ENCODE measurements at regions not wholly inside any gene's neighbourhood (a gene's known extent, or its start where the extent isn't known, plus 50 kb on each side); places are given as distances from the start of the nearest gene placed in this dataset.

- H3K36me3 Mint-ChIP-seq (ENCODE audit: unreplicated experiment), result no peaks in the 10 kb centered on the region
- no peak overlapping the region for H3K27ac Mint-ChIP-seq (ENCODE audit: unreplicated experiment)
- H3K27me3 Mint-ChIP-seq (ENCODE audit: unreplicated experiment), result no peaks in the 10 kb centered on the region
- no peak for DNase-seq
- TF ChIP-seq CTCF (IDR thresholded peaks at IDR 0.05; ENCODE audit: partially characterized antibody, unreplicated experiment), result no peak
- H3K4me3 Mint-ChIP-seq (ENCODE audit: unreplicated experiment), result no peak overlapping the region
- no peaks in the 10 kb centered on the region for H3K9me3 Mint-ChIP-seq (ENCODE audit: unreplicated experiment)
- no peaks in the 10 kb centered on the region for H3K4me1 Mint-ChIP-seq (ENCODE audit: low read depth, unreplicated experiment)
Observed at GRCh38 chr5:84480873-84481637, 96.4 kb upstream of the EDIL3 start.

- no peak for TF ChIP-seq CTCF (IDR thresholded peaks at IDR 0.05; ENCODE audit: partially characterized antibody, unreplicated experiment)
- no peaks in the 10 kb centered on the region for H3K36me3 Mint-ChIP-seq (ENCODE audit: unreplicated experiment)
- no peaks in the 10 kb centered on the region for H3K27me3 Mint-ChIP-seq (ENCODE audit: unreplicated experiment)
- no peaks in the 10 kb centered on the region for H3K4me1 Mint-ChIP-seq (ENCODE audit: low read depth, unreplicated experiment)
- DNase-seq, result no peak
- H3K9me3 Mint-ChIP-seq (ENCODE audit: unreplicated experiment), result no peaks in the 10 kb centered on the region
- H3K4me3 Mint-ChIP-seq (ENCODE audit: unreplicated experiment), result no peak overlapping the region
- H3K27ac Mint-ChIP-seq (ENCODE audit: unreplicated experiment), result no peak overlapping the region
Observed at GRCh38 chr5:84478603-84479002, 93.9 kb upstream of the EDIL3 start.

- H3K4me3 Mint-ChIP-seq (ENCODE audit: unreplicated experiment), result no peak overlapping the region
- no peaks in the 10 kb centered on the region for H3K27me3 Mint-ChIP-seq (ENCODE audit: unreplicated experiment)
- no peaks in the 10 kb centered on the region for H3K4me1 Mint-ChIP-seq (ENCODE audit: low read depth, unreplicated experiment)
- no peak overlapping the region for H3K27ac Mint-ChIP-seq (ENCODE audit: unreplicated experiment)
- TF ChIP-seq CTCF (IDR thresholded peaks at IDR 0.05; ENCODE audit: partially characterized antibody, unreplicated experiment), result no peak
- no peak for DNase-seq
- H3K36me3 Mint-ChIP-seq (ENCODE audit: unreplicated experiment), result no peaks in the 10 kb centered on the region
- peaks cover under 1% of the 10 kb centered on the region for H3K9me3 Mint-ChIP-seq (ENCODE audit: unreplicated experiment)
Observed at GRCh38 chr5:84477485-84477884, 92.8 kb upstream of the EDIL3 start.

GRCh38 chr5:84474126-84474525 is 89.4 kb upstream of the EDIL3 start:
- Mint-ChIP-seq H3K4me3 (ENCODE audit: unreplicated experiment) (no peak overlapping the region), H3K36me3 (ENCODE audit: unreplicated experiment) (no peaks in the 10 kb centered on the region), H3K9me3 (ENCODE audit: unreplicated experiment) (peaks cover 2% of the 10 kb centered on the region), H3K27ac (ENCODE audit: unreplicated experiment) (no peak overlapping the region), H3K27me3 (ENCODE audit: unreplicated experiment) (no peaks in the 10 kb centered on the region), H3K4me1 (ENCODE audit: low read depth, unreplicated experiment) (no peaks in the 10 kb centered on the region)
- no peak for DNase-seq
- no peak for TF ChIP-seq CTCF (IDR thresholded peaks at IDR 0.05; ENCODE audit: partially characterized antibody, unreplicated experiment)

- H3K4me3 Mint-ChIP-seq (ENCODE audit: unreplicated experiment), result no peak overlapping the region
- H3K27me3 Mint-ChIP-seq (ENCODE audit: unreplicated experiment), result no peaks in the 10 kb centered on the region
- no peak for DNase-seq
- H3K36me3 Mint-ChIP-seq (ENCODE audit: unreplicated experiment), result peaks cover 12% of the 10 kb centered on the region
- no peak overlapping the region for H3K27ac Mint-ChIP-seq (ENCODE audit: unreplicated experiment)
- H3K9me3 Mint-ChIP-seq (ENCODE audit: unreplicated experiment), result peaks cover 2% of the 10 kb centered on the region
- H3K4me1 Mint-ChIP-seq (ENCODE audit: low read depth, unreplicated experiment), result no peaks in the 10 kb centered on the region
- no peak for TF ChIP-seq CTCF (IDR thresholded peaks at IDR 0.05; ENCODE audit: partially characterized antibody, unreplicated experiment)
Observed at GRCh38 chr5:84453405-84453804, 68.7 kb upstream of the EDIL3 start.

Measured in glutamatergic neuron (in vitro differentiated cells).